HG02852 (cell line): ENCODE measurements at regions not wholly inside any gene's neighbourhood (a gene's known extent, or its start where the extent isn't known, plus 50 kb on each side); places are given as distances from the start of the nearest gene placed in this dataset.
"Not testable (repeated sequence)": the region's sequence is repeated elsewhere in the genome, so short reads cannot be mapped to it uniquely, and the experiment has no call there.

ENCODE experiments used
- ATAC-seq: cut with Tn5 transposase; IDR thresholded peaks from one replicate; pipeline ENCODE4 v1.9.1; 2021; ENCODE audit warnings: mild to moderate bottlenecking, moderate library complexity; ENCODE audit not compliant: unreplicated experiment

- no peak for ATAC-seq
Observed at GRCh38 chr4:33064238-33064637, 2344.1 kb downstream of the PCDH7 start.

DNA sequence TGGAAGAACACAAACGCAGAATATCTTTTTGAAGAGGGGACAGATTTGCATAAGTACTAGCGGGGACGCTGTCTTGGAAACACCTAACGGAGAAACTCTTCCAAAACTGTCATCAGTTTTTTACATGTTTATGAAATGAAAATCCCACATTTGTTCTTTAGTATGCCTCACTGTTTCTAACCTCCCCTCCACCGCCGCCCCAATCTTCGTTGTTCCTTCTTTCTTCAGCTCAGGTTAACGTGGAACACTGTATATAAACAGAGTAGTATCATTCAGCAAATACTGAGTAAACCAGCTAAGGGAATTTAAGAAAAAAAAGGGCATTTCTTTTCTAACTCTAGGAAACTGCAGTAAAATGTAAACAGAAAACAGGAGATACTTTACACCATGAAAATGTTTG, 2345.6 kb downstream of the PCDH7 start:
- no peak for ATAC-seq

DNA sequence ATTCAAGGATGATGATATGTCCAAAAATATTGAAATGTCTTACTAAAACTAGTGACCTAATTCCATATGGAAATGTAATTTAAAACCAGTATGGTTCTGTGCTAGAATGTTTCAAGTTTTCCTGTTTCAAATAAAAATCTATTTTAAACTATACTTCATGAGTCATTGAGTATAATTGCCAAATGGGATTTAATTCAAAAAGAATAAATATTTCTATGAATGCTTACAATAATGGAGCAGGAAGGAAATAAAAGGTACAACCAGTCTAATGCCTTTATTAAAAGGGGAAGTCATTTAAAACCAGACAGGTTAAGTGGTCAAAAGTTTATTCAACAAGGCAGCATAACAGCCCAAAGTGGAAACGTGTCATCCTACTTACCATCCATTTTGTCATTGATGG, 2347.1 kb downstream of the PCDH7 start:
- ATAC-seq = no peak

- no peak for ATAC-seq
Observed at GRCh38 chr4:33068539-33068938, 2348.4 kb downstream of the PCDH7 start.

DNA sequence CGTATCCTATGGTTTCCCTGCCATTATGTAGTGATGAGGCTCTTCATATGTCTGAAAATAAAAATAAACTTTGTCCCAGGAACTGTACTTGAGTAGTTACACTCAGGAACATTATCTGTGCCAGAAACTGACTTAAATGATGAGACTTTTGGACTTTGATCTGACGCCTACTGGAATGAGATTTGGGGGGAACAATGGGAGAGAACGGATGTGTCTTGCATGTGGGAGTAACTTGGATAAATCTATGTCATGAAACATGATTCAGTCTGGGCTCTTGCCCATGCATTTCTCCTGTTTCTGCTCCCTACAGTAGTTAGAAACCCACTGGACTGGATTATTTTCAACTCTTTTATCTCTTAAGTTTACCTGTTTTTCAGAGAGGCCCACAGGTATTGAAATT, 2351.4 kb downstream of the PCDH7 start:
- ATAC-seq = no peak

- ATAC-seq = no peak
Observed at GRCh38 chr4:33072298-33073089, 2352.3 kb downstream of the PCDH7 start.

- no peak for ATAC-seq
Observed at GRCh38 chr4:33073811-33074210, 2353.6 kb downstream of the PCDH7 start.

DNA sequence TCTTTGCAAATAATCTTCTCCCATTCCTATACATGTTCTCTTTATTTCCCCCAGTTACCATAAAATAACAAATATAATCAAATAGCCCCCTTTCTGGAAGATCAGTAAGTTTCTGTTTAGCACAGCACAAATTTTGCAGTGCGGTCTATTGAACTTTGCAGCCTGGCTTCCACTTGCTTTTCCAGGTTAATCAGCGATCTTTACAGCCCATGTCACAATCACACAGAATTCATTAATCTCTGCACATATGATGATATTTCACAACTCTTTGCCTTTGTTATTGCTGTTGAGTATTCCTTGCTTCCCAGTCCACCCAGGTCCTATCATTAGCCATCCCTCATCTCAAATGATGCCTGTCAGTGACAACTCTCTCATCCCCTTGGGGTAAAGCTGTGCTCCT, 2358.0 kb downstream of the PCDH7 start:
- ATAC-seq = no peak

DNA sequence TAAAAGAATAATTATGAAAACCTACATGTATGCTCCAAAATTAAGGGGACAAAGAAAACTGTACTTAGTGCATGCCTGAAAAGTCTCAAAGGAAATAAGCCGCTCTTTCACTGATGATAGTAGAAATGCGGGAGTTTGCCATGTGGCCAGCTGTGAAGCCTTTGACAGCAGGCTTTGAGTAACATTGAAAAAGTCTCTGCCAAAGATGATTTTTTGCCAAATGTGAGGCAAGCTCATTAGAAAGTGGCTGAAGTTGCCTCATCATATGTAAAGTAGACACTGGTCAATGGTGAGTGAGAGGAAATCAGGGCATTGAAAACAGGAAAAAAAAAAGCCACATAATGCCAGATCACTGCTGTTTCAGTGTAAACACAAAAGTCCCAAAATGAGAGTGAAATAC, 2360.1 kb downstream of the PCDH7 start:
- ATAC-seq = no peak

DNA sequence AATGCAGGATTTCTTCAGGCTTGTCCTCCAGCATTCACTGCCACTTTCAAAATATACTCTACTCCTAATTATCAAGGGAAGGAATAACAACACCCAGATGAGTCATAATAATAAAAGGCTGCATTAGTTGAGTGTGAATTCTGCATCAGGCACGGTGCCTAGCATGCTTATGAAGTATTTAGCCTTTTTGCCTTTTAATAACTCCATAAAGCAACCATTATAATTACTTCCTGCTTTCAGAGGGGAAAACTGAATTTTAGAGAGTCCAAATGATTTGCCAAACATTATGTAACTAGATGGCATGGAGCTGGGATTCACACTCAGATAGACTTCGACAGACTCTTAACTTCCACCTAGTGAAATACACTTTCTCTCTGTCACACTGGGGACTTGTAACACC, 2365.5 kb downstream of the PCDH7 start:
- ATAC-seq = no peak

DNA sequence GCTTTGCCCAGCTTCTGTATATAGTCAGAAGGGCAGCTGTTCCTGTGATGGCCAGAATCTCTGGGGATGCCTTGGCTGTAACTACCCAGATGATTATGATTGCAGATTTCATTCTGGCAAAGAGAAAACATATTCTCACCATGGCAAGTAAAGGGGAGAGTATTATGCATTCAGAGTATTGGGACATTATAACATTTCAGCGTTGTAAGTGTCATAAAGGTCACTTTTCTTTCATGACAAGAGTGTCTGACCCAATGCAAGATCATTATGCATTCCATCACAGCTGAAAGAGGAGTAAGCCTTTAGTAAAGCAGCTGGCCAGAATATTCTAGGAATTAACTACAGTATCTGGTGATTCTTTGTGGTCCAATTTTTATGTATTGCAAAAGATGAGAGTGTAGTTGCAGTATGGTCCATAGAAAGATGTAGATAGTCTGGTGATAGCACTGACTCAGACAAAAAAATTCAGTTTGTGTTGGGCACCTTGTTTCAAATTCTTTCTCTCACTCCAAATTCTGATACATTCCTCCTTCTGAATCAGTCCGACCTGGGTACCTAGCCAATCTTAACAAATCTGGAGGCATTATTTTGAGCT, 2366.3 kb downstream of the PCDH7 start:
- no peak for ATAC-seq

DNA sequence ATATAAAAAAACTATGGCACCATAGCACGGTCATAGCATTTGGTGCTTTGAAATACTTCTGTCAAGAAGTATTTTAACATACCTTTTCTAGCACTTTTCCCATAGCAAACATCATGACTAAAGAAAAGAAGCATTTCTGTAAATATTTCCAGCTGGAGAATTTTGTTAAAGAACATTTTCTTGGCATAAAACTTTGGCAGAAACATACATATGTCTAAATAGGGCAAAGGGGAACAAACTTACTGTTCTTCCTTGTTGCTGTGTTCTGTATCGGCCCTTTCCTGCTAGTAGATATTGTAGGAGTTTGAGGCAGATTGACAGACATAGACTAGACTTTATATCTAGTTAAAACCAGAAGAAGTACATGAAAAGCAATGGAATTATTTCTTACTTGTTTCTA, 2368.5 kb downstream of the PCDH7 start:
- ATAC-seq = no peak

- ATAC-seq = no peak
Observed at GRCh38 chr4:33090910-33091309, 2370.7 kb downstream of the PCDH7 start.

- ATAC-seq = no peak
Observed at GRCh38 chr4:33091961-33092360, 2371.8 kb downstream of the PCDH7 start.

GRCh38 chr4:33104273-33104672, 2384.1 kb downstream of the PCDH7 start:
- peak; percentile 86 for ATAC-seq

DNA sequence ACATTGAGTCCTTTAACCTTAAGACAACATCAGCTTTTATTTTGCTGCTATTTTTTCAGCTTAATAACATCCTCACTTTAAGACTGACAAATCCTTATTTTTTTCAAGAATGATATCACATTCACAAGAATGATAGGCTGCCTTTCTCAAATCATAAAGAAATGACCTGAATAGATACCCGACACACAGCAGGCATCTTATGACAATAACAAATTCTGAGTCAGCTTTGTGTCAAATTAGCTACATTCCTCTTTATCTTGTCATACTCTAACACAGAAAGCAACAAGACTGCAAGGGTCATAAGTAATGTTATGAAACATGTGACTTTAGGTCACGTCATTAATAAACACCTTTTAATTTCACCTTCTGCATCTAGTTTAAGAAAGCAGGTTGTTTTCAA, 2387.6 kb downstream of the PCDH7 start:
- ATAC-seq = no peak

GRCh38 chr4:33111117-33111516, 2390.9 kb downstream of the PCDH7 start:
- ATAC-seq = no peak

DNA sequence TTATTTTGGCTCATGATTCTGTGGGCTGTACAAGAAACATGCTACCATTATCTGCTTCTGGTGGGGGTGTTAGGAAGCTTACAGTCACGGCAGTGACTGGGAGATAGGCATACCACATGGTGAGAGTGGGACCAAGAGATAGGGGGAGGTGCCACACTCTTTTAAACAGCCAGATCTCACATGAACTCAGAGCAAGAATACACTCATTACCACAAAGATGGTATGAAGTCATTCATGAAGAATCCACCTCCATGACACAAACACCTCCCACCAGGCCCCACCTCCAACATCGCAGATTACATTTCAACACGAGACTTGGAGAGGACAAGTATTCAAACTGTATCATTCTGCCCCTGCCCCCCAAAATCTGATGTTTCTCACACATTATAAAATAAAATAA, 2396.7 kb downstream of the PCDH7 start:
- no peak for ATAC-seq

DNA sequence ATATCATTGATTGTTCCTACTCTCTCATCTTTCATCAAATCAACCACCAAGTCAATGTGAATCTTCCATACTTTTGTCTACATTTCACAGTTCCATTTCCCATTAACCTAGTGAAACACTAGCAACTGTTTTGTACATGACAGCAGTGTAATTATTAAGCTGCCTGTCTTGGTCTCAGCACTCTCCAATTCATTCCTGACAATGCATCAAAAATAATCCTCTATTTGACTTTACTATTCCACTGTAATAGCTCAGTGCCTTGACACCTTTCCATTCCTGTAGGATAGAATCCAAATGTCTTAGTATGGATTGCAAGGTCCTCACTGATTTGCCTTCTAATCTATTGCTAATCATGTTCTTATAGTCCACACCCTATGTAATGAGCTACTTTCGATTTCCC, 2405.8 kb downstream of the PCDH7 start:
- no peak for ATAC-seq

- ATAC-seq = not testable (repeated sequence)
Observed at GRCh38 chr4:33130662-33131061, 2410.5 kb downstream of the PCDH7 start.

- ATAC-seq = no peak
Observed at GRCh38 chr4:33133723-33134122, 2413.6 kb downstream of the PCDH7 start.

DNA sequence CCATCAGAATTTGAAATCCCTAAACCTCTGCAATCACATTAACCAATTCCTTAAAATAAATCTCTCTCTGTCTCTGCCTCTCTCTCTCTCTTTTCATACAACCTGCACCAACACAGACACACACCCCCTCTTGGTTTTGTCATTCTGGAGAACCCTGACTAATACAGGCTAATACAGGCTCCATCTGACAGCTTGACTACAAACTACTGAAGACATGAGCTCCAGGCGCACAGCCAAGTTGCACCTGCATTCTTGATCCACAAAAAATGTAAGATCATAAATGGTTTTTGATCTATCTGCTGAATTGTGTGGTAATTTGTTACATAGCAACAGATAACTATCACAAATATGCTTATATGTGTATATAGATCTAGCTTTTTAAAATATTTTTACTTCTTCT, 2414.2 kb downstream of the PCDH7 start:
- no peak for ATAC-seq
